HepG2 (cell line): ENCODE measurements at regions not wholly inside any gene's neighbourhood (a gene's known extent, or its start where the extent isn't known, plus 50 kb on each side); places are given as distances from the start of the nearest gene placed in this dataset.

ENCODE experiments used
- ATAC-seq: fragments of 200-7000 bp; cut with Tn5 transposase; 3 replicates; pipeline ENCODE4 v1.9.1; 2020; ENCODE audit warnings: mild to moderate bottlenecking, moderate library complexity
- BruUV-seq: library from RNA; stranded (reverse); fragments of 400-500 nt; replicated peaks from 2 replicates; lab custom pipeline; 2021; lab: Mats Ljungman, UMichigan
- CTCF ChIA-PET: fragments of 300-600 bp; formaldehyde crosslinking; extraction: SDS; loops from one replicate; lab custom pipeline; 2021; ENCODE audit warnings: low total read pairs, inconsistent platforms, low intra/inter-chr PET ratio; lab: Yijun Ruan, JAX
- POLR2A ChIA-PET: fragments of 350-600 bp; sonication (Branson Sonifier 250); formaldehyde crosslinking; loops from one replicate; lab custom pipeline; 2020; ENCODE audit warnings: antibody characterized with exemption, inconsistent platforms; lab: Yijun Ruan, JAX
- DNase-seq: peaks from one replicate; pipeline ENCODE4 v3.0.0-alpha.2; 2015; ENCODE audit warnings: low spot score
- FAIRE-seq: peaks from 3 replicates; lab custom pipeline; 2011; peaks lifted over from hg19 to GRCh38; lab: Jason Lieb, UNC
- H2AFZ ChIP-seq: one replicate; pipeline ENCODE4 v1.6.1; 2011; ENCODE audit warnings: low read length, inconsistent platforms
- H3K27ac ChIP-seq: fragments of 300-600 bp; 3 replicates; pipeline ENCODE4 v1.8.0; 2011; ENCODE audit warnings: mixed run types, mild to moderate bottlenecking, mixed read lengths, low read length, inconsistent platforms; ENCODE audit not compliant: insufficient read depth; ENCODE audit errors: extremely low read length
- H3K27me3 ChIP-seq, 2 experiments: fragments of 200-600 bp in 1 of 2; 2 replicates in 1 of 2; 3 replicates in 1 of 2; pipeline versions ENCODE4 v1.6.0 to v1.8.0; 2011; ENCODE audit warnings: low read length in 2 of 2, mild to moderate bottlenecking in 2 of 2, moderate library complexity in 2 of 2, inconsistent platforms in 1 of 2; ENCODE audit not compliant: insufficient read depth in 2 of 2, control insufficient read depth in 1 of 2
- H3K36me3 ChIP-seq, 2 experiments: fragments of 200-600 bp in 1 of 2; replicated peaks in 1 of 2; 2 replicates in 1 of 2; 3 replicates in 1 of 2; pipeline versions ENCODE4 v1.5.1 to v1.8.0; 2011; ENCODE audit warnings: low read length in 2 of 2, inconsistent platforms in 1 of 2; ENCODE audit not compliant: insufficient read depth in 2 of 2, control insufficient read depth in 1 of 2
- H3K4me1 ChIP-seq: 2 replicates; pipeline ENCODE4 v1.5.1; 2012; ENCODE audit warnings: low read length, inconsistent platforms; ENCODE audit not compliant: insufficient read depth
- H3K4me2 ChIP-seq: 2 replicates; pipeline ENCODE4 v1.6.0; 2011; ENCODE audit warnings: low read depth, low read length, inconsistent platforms
- H3K4me3 ChIP-seq, 3 experiments: fragments of 200-600 bp in 1 of 3; sonication (generic), shearing (Covaris generic) in 1 of 3; replicated peaks in 1 of 3; 2 replicates each; pipeline ENCODE4 v1.5.1; 2011 to 2016; ENCODE audit warnings: low read length in 3 of 3, inconsistent platforms in 2 of 3, low read depth in 2 of 3, mild to moderate bottlenecking in 2 of 3, control low read depth in 1 of 3, mixed read lengths in 1 of 3; ENCODE audit not compliant: insufficient read depth in 1 of 3
- H3K79me2 ChIP-seq: one replicate; pipeline ENCODE4 v1.6.1; 2011; ENCODE audit warnings: low read length, inconsistent platforms; ENCODE audit not compliant: insufficient read depth
- H3K9ac ChIP-seq: 2 replicates; pipeline ENCODE4 v1.6.0; 2011; ENCODE audit warnings: mild to moderate bottlenecking, low read depth, low read length, inconsistent platforms; ENCODE audit not compliant: insufficient read depth
- H3K9me3 ChIP-seq: 2 replicates; pipeline ENCODE4 v1.5.1; 2012; ENCODE audit warnings: mild to moderate bottlenecking, low read length
- H4K20me1 ChIP-seq: 2 replicates; pipeline ENCODE4 v1.6.0; 2011; ENCODE audit warnings: inconsistent platforms, mild to moderate bottlenecking, low read length, moderate library complexity; ENCODE audit not compliant: insufficient read depth
- EHMT2 ChIP-seq: fragments of 200-600 bp; sonication (generic); IDR thresholded peaks from 2 replicates; pipeline ENCODE4 v1.7.0; 2017; ENCODE audit warnings: antibody characterized with exemption, low read depth, low read length, borderline replicate concordance
- GMEB2 ChIP-seq: IDR thresholded peaks from 2 replicates; pipeline ENCODE4 v1.6.1; 2016; ENCODE audit warnings: missing biosample characterization, missing genetic modification reagents, low read depth
- GRHL1 ChIP-seq: sonication (generic); formaldehyde crosslinking; conservative IDR thresholded peaks from 2 replicates; pipeline ENCODE4 v1.8.0; 2022; ENCODE audit warnings: missing genetic modification reagents
- SCMH1 ChIP-seq: sonication (generic); formaldehyde crosslinking; IDR thresholded peaks from 2 replicates; pipeline ENCODE4 v1.9.0; 2021; ENCODE audit warnings: missing genetic modification reagents, mild to moderate bottlenecking, borderline replicate concordance
- ZFP36 ChIP-seq: fragments of 150-350 bp; IDR thresholded peaks from 2 replicates; pipeline ENCODE4 v1.6.1; 2018; ENCODE audit warnings: borderline replicate concordance, low read length, low read depth; ENCODE audit not compliant: partially characterized antibody
- ZFYVE20 ChIP-seq: sonication (generic); formaldehyde crosslinking; IDR thresholded peaks from 2 replicates; pipeline ENCODE4 v1.8.0; 2023; ENCODE audit warnings: low read depth, mild to moderate bottlenecking, moderate library complexity, missing genetic modification reagents, borderline replicate concordance
- ZMYM2 ChIP-seq: sonication (generic); formaldehyde crosslinking; IDR thresholded peaks from 2 replicates; pipeline ENCODE4 v1.8.0; 2022; ENCODE audit warnings: mild to moderate bottlenecking, missing genetic modification reagents
- ZNF225 ChIP-seq: sonication (generic); formaldehyde crosslinking; IDR thresholded peaks from 2 replicates; pipeline ENCODE4 v1.4.0; 2020; ENCODE audit warnings: mild to moderate bottlenecking, missing genetic modification reagents
- ZNF333 ChIP-seq: sonication (generic); formaldehyde crosslinking; IDR thresholded peaks from 2 replicates; pipeline ENCODE4 v1.4.0; 2020; ENCODE audit warnings: mild to moderate bottlenecking, missing genetic modification reagents, borderline replicate concordance
- ZNF543 ChIP-seq: sonication (generic); formaldehyde crosslinking; IDR thresholded peaks from 2 replicates; pipeline ENCODE4 v1.4.0; 2020; ENCODE audit warnings: mild to moderate bottlenecking, missing genetic modification reagents
- in situ Hi-C: cut with HindIII; loops from 2 replicates; pipeline ENCODE4 v1.10.0; 2017; ENCODE audit warnings: low pct_unique_long_range_greater_than_20kb; ENCODE audit not compliant: extremely low pct_ligation_motif_present
- intact Hi-C: fragments of 100-400 bp; cut with micrococcal nuclease; formaldehyde crosslinking; loops from one replicate; pipeline ENCODE4 v1.10.0; 2022; ENCODE audit not compliant: unreplicated experiment

DNA sequence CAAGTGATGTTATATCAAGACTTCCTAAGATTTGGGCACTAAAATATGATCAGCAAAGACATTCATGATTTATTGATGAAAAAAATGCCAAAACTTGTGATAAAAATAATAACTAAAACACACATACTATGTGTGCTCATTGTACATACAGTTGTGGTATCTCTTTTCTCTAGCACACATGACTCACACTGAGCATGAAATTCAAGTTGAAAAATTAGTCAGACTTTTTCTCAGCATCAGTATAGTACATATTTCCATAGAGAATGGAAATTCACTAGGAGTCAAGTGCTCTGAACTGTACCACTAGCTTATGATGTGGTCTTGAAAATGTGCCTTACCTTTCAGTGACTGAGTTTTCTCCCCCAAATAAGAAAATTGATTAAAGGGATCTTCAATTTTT, 471.8 kb upstream of the FLRT2 start:
- Histone ChIP-seq H3K4me2 (no peak overlapping the region), H3K9ac (no peak overlapping the region), H2AFZ (no peak overlapping the region), H4K20me1 (no peaks in the 10 kb centered on the region), H3K79me2 (no peaks in the 10 kb centered on the region), H3K27me3 (no peaks in the 10 kb centered on the region), H3K36me3 (no peaks in the 10 kb centered on the region), H3K27ac (no peak overlapping the region), H3K9me3 (peaks cover 95% of the 10 kb centered on the region), H3K4me3 (no peak overlapping the region), H3K4me1 (no peaks in the 10 kb centered on the region)
- no TSS peak for BruUV-seq
- POLR2A ChIA-PET, result no interaction called here
- no peak for TF ChIP-seq ZNF225
- TF ChIP-seq ZFP36, result no peak
- no peak for TF ChIP-seq GRHL1 (CRISPR knock-in tag)
- no peak for TF ChIP-seq GMEB2 (CRISPR knock-in tag)
- TF ChIP-seq ZNF333 (CRISPR knock-in tag), result no peak
- no peak for TF ChIP-seq EHMT2
- no peak for TF ChIP-seq ZNF543 (CRISPR knock-in tag)
- no peak for TF ChIP-seq ZFYVE20 (CRISPR knock-in tag)
- TF ChIP-seq ZMYM2 (CRISPR knock-in tag), result no peak
- TF ChIP-seq SCMH1 (CRISPR knock-in tag), result no peak
- CTCF ChIA-PET, result no interaction called here
- intact Hi-C loops (no loop called here), in situ Hi-C loops (no loop called here)
- FAIRE-seq (no peak), DNase-seq (no peak), ATAC-seq (no peak)
